Osteoblast (primary cell): ENCODE measurements at regions not wholly inside any gene's neighbourhood (a gene's known extent, or its start where the extent isn't known, plus 50 kb on each side); places are given as distances from the start of the nearest gene placed in this dataset.

Source experiments
- DNase-seq: peaks from one replicate; pipeline ENCODE4 v3.0.0; 2011; ENCODE audit warnings: low spot score, mixed read lengths; ENCODE audit not compliant: insufficient read length; ENCODE audit errors: missing footprints
- H2AFZ ChIP-seq: 2 replicates; pipeline ENCODE4 v1.6.0; 2011; ENCODE audit warnings: mild to moderate bottlenecking, low read length
- H3K27ac ChIP-seq: 2 replicates; pipeline ENCODE4 v1.5.1; 2011; ENCODE audit warnings: mild to moderate bottlenecking, low read depth, low read length, moderate library complexity
- H3K27me3 ChIP-seq: 2 replicates; pipeline ENCODE4 v1.6.0; 2012; ENCODE audit warnings: mild to moderate bottlenecking, control low read depth, inconsistent platforms, low read length, moderate library complexity; ENCODE audit not compliant: insufficient read depth
- H3K36me3 ChIP-seq: 2 replicates; pipeline ENCODE4 v1.5.1; 2011; ENCODE audit warnings: mild to moderate bottlenecking, low read length, control low read depth, moderate library complexity; ENCODE audit not compliant: insufficient read depth
- H3K4me1 ChIP-seq: 2 replicates; pipeline ENCODE4 v1.5.1; 2011; ENCODE audit warnings: mild to moderate bottlenecking, low read length, control low read depth, moderate library complexity; ENCODE audit not compliant: insufficient read depth
- H3K4me2 ChIP-seq: 2 replicates; pipeline ENCODE4 v1.6.0; 2011; ENCODE audit warnings: mild to moderate bottlenecking, low read length; ENCODE audit not compliant: insufficient read depth
- H3K4me3 ChIP-seq: fragments of 200-600 bp; sonication (generic); 3 replicates; pipeline ENCODE4 v1.5.1; 2012; ENCODE audit warnings: mild to moderate bottlenecking, low read length, inconsistent platforms; ENCODE audit not compliant: insufficient read depth
- H3K79me2 ChIP-seq: 2 replicates; pipeline ENCODE4 v1.6.0; 2012; ENCODE audit warnings: mild to moderate bottlenecking, low read length, control low read depth, inconsistent platforms; ENCODE audit not compliant: insufficient read depth
- H3K9me3 ChIP-seq: 2 replicates; pipeline ENCODE4 v1.5.1; 2011; ENCODE audit warnings: low read depth, low read length, control low read depth
- H4K20me1 ChIP-seq: 2 replicates; pipeline ENCODE4 v1.6.0; 2012; ENCODE audit warnings: mild to moderate bottlenecking, low read length, control low read depth; ENCODE audit not compliant: insufficient read depth
- CTCF ChIP-seq: IDR thresholded peaks from 2 replicates; pipeline ENCODE4 v1.5.1; 2011; ENCODE audit warnings: mild to moderate bottlenecking, low read depth, low read length, moderate library complexity; ENCODE audit errors: extremely low read depth

- Histone ChIP-seq H3K9me3 (no peaks in the 10 kb centered on the region), H2AFZ (no peak overlapping the region), H3K36me3 (no peaks in the 10 kb centered on the region), H3K4me3 (no peak overlapping the region), H3K4me2 (no peak overlapping the region), H4K20me1 (no peaks in the 10 kb centered on the region), H3K27ac (no peak overlapping the region), H3K4me1 (no peaks in the 10 kb centered on the region), H3K27me3 (no peaks in the 10 kb centered on the region), H3K79me2 (no peaks in the 10 kb centered on the region)
- TF ChIP-seq CTCF: no peak
- peak; percentile 83 for DNase-seq
These were observed 1296.6 kb downstream of the BRD1 start for GRCh38 chr22:48531108-48531507.

DNA sequence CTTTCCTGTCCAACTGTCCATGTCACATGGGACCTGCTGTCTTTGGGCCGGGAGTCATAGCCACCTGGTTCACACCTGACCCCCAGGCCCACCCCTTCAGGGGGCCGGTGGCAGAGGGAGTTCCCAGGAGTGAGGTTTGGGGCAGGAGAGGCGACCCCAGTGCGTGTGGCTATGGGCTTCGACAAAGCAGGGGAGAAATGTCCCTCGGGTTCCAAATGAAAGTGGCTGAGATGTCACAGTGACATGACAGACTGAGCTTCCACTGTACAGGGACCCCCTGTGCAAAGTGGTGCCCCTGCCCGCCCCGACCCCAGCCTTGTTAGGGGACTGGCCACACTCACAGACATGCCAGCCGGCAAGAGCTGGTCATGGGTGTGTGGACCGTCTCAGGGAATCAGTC is 1297.0 kb downstream of the BRD1 start:
- Histone ChIP-seq H3K79me2 (no peaks in the 10 kb centered on the region), H3K9me3 (no peaks in the 10 kb centered on the region), H3K27me3 (no peaks in the 10 kb centered on the region), H3K36me3 (no peaks in the 10 kb centered on the region), H3K4me1 (no peaks in the 10 kb centered on the region), H3K27ac (no peak overlapping the region), H3K4me2 (no peak overlapping the region), H4K20me1 (no peaks in the 10 kb centered on the region), H3K4me3 (no peak overlapping the region), H2AFZ (no peak overlapping the region)
- DNase-seq: no peak
- no peak for TF ChIP-seq CTCF

DNA sequence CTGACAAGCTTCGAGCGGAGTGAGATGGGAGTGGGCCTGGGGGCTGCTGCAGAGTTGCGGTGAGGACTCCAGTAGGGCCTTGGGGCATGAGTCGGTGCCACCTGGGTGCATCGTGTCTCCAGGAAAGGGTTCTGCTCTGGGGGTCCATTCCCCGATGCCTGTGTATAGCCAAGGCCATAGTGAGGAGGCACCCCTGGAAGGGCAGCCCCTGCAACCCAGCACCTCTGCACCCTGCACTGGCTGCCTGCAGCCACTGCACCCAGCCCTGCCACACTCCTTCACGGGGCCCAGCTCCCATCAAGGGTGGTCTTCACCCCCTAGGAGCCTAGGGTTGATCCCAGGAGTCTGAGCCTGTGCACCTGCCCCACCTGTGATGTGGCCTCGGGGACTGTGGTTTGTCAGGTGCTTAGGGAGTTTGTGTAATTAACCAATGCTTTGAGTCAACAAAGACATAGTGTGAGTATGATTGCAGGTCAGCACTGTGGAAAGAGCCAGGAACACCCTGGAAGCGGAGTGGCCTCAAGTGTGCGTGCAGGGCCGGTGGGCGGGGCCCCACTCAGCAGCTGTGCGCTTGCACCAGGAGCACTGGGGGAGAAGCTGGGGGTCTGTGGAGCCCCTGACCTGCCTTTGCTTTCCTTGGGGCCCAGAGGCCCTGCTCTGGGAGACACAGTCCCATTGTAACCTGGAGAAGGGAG is 1299.3 kb downstream of the BRD1 start:
- Histone ChIP-seq H3K27ac (no peak overlapping the region), H3K4me1 (no peaks in the 10 kb centered on the region), H3K27me3 (no peaks in the 10 kb centered on the region), H3K36me3 (no peaks in the 10 kb centered on the region), H4K20me1 (no peaks in the 10 kb centered on the region), H2AFZ (no peak overlapping the region), H3K9me3 (no peaks in the 10 kb centered on the region), H3K4me2 (no peak overlapping the region), H3K4me3 (no peak overlapping the region), H3K79me2 (no peaks in the 10 kb centered on the region)
- TF ChIP-seq CTCF: no peak
- no peak for DNase-seq

- Histone ChIP-seq H3K4me3 (no peak overlapping the region), H3K36me3 (no peaks in the 10 kb centered on the region), H3K79me2 (no peaks in the 10 kb centered on the region), H3K9me3 (no peaks in the 10 kb centered on the region), H3K27me3 (no peaks in the 10 kb centered on the region), H3K27ac (no peak overlapping the region), H3K4me2 (no peak overlapping the region), H3K4me1 (no peaks in the 10 kb centered on the region), H2AFZ (no peak overlapping the region), H4K20me1 (no peaks in the 10 kb centered on the region)
- no peak for DNase-seq
- TF ChIP-seq CTCF: no peak
These were observed 1303.9 kb downstream of the BRD1 start for GRCh38 chr22:48523761-48524160.
